NB4 (cell line): ENCODE measurements at regions not wholly inside any gene's neighbourhood (a gene's known extent, or its start where the extent isn't known, plus 50 kb on each side); places are given as distances from the start of the nearest gene placed in this dataset.

Experiments
- DNase-seq: peaks from one replicate; pipeline ENCODE4 v3.0.0; 2010; ENCODE audit warnings: low read depth
- H3K4me3 ChIP-seq: one replicate; pipeline ENCODE4 v1.5.1; 2011; ENCODE audit warnings: mild to moderate bottlenecking, low read depth, low read length, moderate library complexity
- MYC ChIP-seq: IDR thresholded peaks from 2 replicates; pipeline ENCODE4 v1.6.1; 2011; ENCODE audit warnings: low read depth, low read length
- POLR2A ChIP-seq: IDR thresholded peaks from 2 replicates; pipeline ENCODE4 v1.6.1; 2011; ENCODE audit warnings: mild to moderate bottlenecking; ENCODE audit not compliant: insufficient read length; ENCODE audit errors: extremely low read depth
- TF ChIP-seq, protein P1 (sequence below): IDR thresholded peaks from one replicate; pipeline ENCODE4 v1.5.1; 2012; ENCODE audit warnings: low read depth, low read length
- TF ChIP-seq, protein P2 (sequence below): IDR thresholded peaks from 2 replicates; pipeline ENCODE4 v1.6.1; 2011; ENCODE audit warnings: low read depth, low read length

DNA sequence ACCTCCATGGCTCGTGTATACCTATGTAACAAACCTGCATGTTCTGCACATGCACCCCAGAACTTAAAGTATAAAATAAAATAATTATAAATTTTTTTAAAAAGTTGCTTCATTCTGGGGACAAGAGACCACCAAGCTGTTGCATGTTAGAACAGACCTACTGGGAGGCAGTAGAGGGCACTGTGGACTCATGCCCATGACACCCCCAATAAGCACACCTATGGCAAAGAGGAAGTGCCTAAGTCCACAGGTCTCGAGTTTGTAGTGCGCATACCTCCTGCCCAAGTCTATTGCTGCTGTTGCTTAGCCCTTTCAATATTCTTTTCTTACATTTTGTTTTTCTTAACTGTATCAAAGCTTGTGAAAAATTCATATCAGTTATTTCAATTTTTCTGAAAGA lies 267.9 kb upstream of the THBS1 start:
- peak; percentile 77 for DNase-seq
- TF ChIP-seq, protein P1, sequence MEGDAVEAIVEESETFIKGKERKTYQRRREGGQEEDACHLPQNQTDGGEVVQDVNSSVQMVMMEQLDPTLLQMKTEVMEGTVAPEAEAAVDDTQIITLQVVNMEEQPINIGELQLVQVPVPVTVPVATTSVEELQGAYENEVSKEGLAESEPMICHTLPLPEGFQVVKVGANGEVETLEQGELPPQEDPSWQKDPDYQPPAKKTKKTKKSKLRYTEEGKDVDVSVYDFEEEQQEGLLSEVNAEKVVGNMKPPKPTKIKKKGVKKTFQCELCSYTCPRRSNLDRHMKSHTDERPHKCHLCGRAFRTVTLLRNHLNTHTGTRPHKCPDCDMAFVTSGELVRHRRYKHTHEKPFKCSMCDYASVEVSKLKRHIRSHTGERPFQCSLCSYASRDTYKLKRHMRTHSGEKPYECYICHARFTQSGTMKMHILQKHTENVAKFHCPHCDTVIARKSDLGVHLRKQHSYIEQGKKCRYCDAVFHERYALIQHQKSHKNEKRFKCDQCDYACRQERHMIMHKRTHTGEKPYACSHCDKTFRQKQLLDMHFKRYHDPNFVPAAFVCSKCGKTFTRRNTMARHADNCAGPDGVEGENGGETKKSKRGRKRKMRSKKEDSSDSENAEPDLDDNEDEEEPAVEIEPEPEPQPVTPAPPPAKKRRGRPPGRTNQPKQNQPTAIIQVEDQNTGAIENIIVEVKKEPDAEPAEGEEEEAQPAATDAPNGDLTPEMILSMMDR, result peak; percentile 67
- TF ChIP-seq MYC (no peak), POLR2A (no peak)
- no peak overlapping the region for H3K4me3 ChIP-seq

DNA sequence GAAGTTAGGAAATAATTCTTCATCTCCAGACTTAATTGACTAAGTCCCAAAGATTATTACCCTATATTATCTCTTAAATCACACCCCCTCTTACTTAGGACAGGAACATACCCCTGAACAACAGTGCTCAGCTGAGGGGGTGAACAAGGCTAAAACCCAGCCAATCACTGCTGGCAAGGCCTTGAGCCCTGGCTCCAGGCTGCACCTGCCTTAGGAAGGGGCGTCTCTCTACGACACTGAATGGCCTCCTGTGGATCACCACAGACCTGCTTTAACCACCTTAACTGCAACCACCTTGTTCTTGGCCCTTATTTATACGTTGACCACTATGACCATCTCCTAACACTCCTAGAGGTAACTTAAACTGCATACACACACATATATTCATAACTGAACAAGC lies 267.4 kb upstream of the THBS1 start:
- H3K4me3 ChIP-seq, result no peak overlapping the region
- TF ChIP-seq MYC, result no peak
- TF ChIP-seq, protein P2, sequence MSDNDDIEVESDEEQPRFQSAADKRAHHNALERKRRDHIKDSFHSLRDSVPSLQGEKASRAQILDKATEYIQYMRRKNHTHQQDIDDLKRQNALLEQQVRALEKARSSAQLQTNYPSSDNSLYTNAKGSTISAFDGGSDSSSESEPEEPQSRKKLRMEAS, result no peak
- TF ChIP-seq, protein P1, result no peak
- TF ChIP-seq POLR2A, result no peak
- DNase-seq, result no peak

DNA sequence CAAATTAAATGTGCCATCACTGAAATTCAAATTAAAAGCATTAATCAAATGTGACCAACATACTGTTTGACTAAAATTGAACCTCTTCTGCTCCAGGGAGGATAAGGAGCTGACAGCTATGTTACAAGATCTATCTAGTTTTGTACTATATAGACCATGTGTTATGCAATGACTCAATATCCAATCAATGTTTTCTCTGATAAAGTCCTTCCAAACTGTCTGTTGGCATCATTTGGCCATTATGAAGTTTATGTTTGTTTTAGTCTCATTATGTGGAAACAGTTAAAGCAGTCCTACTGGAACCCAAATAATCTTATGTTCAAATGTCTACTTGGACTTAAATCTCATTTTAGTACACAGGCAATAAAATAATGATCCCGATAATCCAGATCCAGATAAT lies 267.0 kb upstream of the THBS1 start:
- no peak for DNase-seq
- no peak overlapping the region for H3K4me3 ChIP-seq
- TF ChIP-seq, protein P2, result no peak
- no peak for TF ChIP-seq MYC

DNA sequence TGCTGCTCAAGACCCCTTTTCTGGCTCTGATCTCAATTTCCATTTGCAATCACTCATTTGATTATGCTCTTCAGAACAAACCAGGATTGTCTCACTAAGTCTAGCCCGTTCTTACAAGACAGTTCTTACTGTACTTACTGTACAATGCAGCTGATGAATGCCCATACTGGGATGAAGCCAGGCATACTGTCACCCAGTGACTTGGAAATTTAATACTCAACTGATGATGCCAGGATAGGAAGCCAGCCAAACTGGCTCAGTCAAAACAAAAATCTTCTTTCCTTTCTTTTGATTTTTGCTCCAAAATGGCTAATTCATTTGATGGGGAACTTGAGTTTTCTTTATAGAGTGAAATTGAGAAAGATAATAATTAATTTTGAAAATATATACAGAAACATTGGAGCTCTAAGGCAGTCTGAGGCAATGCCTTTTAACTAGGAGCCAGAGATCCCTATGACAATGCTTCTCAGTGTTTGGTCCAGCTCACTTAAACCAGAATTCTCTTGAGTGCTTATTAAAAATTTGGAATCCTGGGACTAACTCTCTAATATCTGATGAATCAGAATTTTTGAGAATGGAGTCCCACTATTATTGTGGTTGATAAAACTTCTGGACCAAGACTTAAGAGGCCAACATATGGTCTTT lies 265.6 kb upstream of the THBS1 start:
- TF ChIP-seq, protein P2, result no peak
- no peak for TF ChIP-seq POLR2A
- TF ChIP-seq, protein P1, result no peak
- TF ChIP-seq MYC, result no peak
- no peak overlapping the region for H3K4me3 ChIP-seq
- DNase-seq, result no peak

DNA sequence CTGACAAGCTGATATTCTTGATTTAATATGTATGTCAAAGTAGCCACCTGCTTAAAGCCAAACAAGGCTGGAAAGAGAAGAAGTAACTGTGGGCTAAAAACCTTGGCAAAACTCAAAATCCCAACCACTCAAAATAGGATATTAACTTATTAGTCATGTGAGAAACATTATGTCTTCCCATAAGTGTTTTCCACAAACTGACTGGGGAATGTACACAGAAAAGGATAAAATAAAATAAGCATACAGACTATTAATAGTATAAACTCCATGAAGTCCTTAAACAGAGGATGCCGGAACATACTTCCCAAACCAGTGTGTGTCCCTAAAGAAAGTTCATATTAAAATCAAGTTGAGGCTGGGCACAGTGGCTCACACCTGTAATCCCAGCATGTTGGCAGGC lies 263.7 kb upstream of the THBS1 start:
- DNase-seq, result no peak
- no peak overlapping the region for H3K4me3 ChIP-seq
- TF ChIP-seq POLR2A (no peak), MYC (no peak)
- TF ChIP-seq, protein P1, result no peak
- TF ChIP-seq, protein P2, result no peak

DNA sequence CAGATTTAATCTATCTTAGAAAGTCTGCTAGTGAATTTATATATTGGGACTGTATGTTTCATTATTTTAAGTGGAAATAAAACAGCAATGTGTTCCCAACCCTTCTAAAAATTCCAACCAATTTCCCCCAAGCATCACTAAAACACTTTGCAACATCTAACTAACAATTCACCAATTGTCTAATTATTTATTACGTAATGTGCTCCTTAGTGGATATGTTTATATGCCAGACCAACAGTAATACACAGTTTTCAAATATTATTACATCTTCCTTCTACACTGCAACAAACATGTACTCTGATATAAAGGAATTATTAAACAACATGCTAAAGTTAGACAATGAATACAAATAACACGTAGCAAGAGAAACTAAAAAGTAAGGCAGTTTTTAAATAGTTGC lies 262.6 kb upstream of the THBS1 start:
- TF ChIP-seq MYC (no peak), POLR2A (no peak)
- TF ChIP-seq, protein P1, result no peak
- TF ChIP-seq, protein P2, result no peak
- H3K4me3 ChIP-seq, result no peak overlapping the region
- no peak for DNase-seq
